AG09309 (cell line): ENCODE measurements at regions not wholly inside any gene's neighbourhood (a gene's known extent, or its start where the extent isn't known, plus 50 kb on each side); places are given as distances from the start of the nearest gene placed in this dataset.
A peak's percentile ranks its signal among the peaks of the same experiment; 100 is the strongest.

Experiments used
- DNase-seq: peaks from one replicate; pipeline ENCODE4 v3.0.0-alpha.2; 2010; ENCODE audit warnings: low read depth
- H3K4me3 ChIP-seq: 2 replicates; pipeline ENCODE4 v1.5.1; 2011; ENCODE audit warnings: mild to moderate bottlenecking, low read depth, low read length, moderate library complexity; ENCODE audit not compliant: control insufficient read depth
- CTCF ChIP-seq: IDR thresholded peaks from 2 replicates; pipeline ENCODE4 v1.5.1; 2011; ENCODE audit warnings: mild to moderate bottlenecking, low read depth, low read length, inconsistent platforms; ENCODE audit not compliant: insufficient read depth, control insufficient read depth; ENCODE audit errors: missing control alignments

GRCh38 chr10:28378986-28379585, 76.2 kb upstream of the MPP7 start:
- no peak for TF ChIP-seq CTCF
- H3K4me3 ChIP-seq = no peak overlapping the region
- DNase-seq = no peak

- TF ChIP-seq CTCF = no peak
- H3K4me3 ChIP-seq = no peak overlapping the region
- DNase-seq = no peak
Measured at GRCh38 chr10:28381466-28381865, 78.6 kb upstream of the MPP7 start.

- H3K4me3 ChIP-seq = no peak overlapping the region
- TF ChIP-seq CTCF = peak; percentile 89
- DNase-seq = peak; percentile 79
Measured at GRCh38 chr10:28381903-28382347, 79.1 kb upstream of the MPP7 start.

- H3K4me3 ChIP-seq = no peak overlapping the region
- DNase-seq = peak; percentile 70
- TF ChIP-seq CTCF = no peak
Measured at GRCh38 chr10:28382525-28383269, 79.8 kb upstream of the MPP7 start.

GRCh38 chr10:28384557-28384956, 81.7 kb upstream of the MPP7 start:
- no peak for TF ChIP-seq CTCF
- no peak for DNase-seq
- no peak overlapping the region for H3K4me3 ChIP-seq

GRCh38 chr10:28385748-28386502, 83.1 kb upstream of the MPP7 start:
- DNase-seq = no peak
- no peak for TF ChIP-seq CTCF
- H3K4me3 ChIP-seq = no peak overlapping the region
